ENCODE measurements at regions not wholly inside any gene's neighbourhood (a gene's known extent, or its start where the extent isn't known, plus 50 kb on each side); places are given as distances from the start of the nearest gene placed in this dataset.

DNA sequence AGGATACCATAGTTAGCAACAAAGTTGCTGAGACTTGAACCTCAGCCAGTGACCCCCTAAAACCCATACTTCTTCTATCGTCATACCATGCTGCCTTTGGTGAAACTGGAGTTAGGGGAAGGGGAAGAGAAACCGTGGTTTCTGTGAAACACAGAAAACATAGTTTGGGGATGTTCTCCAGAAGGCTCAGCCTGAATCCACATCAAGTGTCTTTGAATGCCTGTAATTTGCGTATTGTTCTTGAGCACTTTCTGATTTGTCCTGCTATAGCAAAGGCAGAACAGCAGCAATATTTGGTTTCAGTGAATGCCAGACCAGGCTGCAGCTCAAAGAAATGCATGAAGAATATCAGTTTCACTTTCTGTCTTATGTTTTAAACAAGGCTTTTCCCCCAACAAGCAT, 258.7 kb downstream of the TTC32 start:
- WGBS, 2 donors (ENCODE audit: low coverage in 1 of 2), result 75 to 79% methylated on average over 1 to 2 of the region's 3 CpGs
- H3K4me3 ChIP-seq, result no peak overlapping the region
- no peak for TF ChIP-seq EP300 (IDR thresholded peaks at IDR 0.05)
- TF ChIP-seq POLR2AphosphoS5 (IDR thresholded peaks at IDR 0.05), result no peak
- TF ChIP-seq, protein P1, sequence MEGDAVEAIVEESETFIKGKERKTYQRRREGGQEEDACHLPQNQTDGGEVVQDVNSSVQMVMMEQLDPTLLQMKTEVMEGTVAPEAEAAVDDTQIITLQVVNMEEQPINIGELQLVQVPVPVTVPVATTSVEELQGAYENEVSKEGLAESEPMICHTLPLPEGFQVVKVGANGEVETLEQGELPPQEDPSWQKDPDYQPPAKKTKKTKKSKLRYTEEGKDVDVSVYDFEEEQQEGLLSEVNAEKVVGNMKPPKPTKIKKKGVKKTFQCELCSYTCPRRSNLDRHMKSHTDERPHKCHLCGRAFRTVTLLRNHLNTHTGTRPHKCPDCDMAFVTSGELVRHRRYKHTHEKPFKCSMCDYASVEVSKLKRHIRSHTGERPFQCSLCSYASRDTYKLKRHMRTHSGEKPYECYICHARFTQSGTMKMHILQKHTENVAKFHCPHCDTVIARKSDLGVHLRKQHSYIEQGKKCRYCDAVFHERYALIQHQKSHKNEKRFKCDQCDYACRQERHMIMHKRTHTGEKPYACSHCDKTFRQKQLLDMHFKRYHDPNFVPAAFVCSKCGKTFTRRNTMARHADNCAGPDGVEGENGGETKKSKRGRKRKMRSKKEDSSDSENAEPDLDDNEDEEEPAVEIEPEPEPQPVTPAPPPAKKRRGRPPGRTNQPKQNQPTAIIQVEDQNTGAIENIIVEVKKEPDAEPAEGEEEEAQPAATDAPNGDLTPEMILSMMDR (IDR thresholded peaks at IDR 0.05), result no peak
- no peak for TF ChIP-seq POLR2A (IDR thresholded peaks at IDR 0.05)
- no peaks in the 10 kb centered on the region for H3K27me3 ChIP-seq
- H3K4me1 ChIP-seq, result no peaks in the 10 kb centered on the region
- H3K9me3 ChIP-seq, result no peaks in the 10 kb centered on the region
- H3K36me3 ChIP-seq, result no peaks in the 10 kb centered on the region
- no peak overlapping the region for H3K27ac ChIP-seq
- ATAC-seq, result no peak

DNA sequence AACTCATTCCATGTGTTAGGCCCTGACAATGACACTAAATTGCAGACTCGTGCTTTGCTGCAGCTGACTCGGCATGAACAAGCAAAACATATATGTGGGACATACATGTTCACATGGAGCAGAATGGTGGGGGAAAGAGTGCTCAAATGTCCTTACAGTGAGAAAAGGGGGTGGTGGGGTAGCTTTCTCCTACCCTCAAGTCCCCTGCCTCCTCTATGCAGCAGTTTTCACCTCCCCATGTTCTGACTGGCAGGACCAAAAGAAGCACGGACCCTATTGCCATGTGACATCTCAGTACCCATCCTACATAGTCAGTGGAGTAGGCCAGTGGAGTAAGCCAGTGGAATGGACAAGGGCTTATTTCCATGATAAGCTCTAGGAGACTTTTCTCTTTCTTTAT, 259.3 kb downstream of the TTC32 start:
- Histone ChIP-seq H3K27ac (no peak overlapping the region), H3K4me3 (no peak overlapping the region), H3K9me3 (no peaks in the 10 kb centered on the region), H3K4me1 (no peaks in the 10 kb centered on the region), H3K27me3 (no peaks in the 10 kb centered on the region), H3K36me3 (no peaks in the 10 kb centered on the region)
- ATAC-seq, result no peak
- TF ChIP-seq, protein P1 (IDR thresholded peaks at IDR 0.05), result no peak
- TF ChIP-seq POLR2AphosphoS5 (IDR thresholded peaks at IDR 0.05), result no peak
- TF ChIP-seq POLR2A (IDR thresholded peaks at IDR 0.05), result no peak
- no peak for TF ChIP-seq EP300 (IDR thresholded peaks at IDR 0.05)
- 82 to 100% methylated on average over 1 to 3 of the region's 3 CpGs for WGBS, 2 donors (ENCODE audit: low coverage in 1 of 2)

DNA sequence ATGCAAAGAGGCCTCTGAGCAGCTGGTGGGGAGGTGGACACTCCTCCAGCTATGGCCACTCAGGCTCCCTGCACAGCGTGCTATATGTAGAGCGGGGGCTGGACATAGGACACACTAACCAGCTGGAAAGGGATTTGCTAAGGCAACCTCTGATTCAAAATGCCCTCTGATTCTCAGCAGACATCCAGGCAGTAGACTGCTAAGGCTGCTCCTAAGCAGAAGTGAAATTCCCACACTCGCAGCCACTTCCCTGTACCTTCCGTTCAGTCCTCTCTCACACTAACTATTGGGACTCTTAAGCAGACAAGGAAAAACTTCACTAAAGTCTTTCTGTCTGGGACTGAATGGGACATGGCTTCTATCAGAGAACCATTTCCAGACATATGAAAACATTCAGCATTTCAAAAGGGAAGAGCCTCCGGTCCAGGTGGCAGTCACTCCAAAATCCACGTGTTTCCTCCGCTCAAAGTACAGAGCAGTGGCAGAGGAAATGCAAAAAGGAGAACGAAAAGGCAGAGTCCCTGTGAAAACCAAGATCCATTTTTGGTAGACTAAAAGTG, 265.8 kb downstream of the TTC32 start:
- TF ChIP-seq EP300 (IDR thresholded peaks at IDR 0.05), result no peak
- TF ChIP-seq, protein P1 (IDR thresholded peaks at IDR 0.05), result no peak
- TF ChIP-seq POLR2A (IDR thresholded peaks at IDR 0.05), result no peak
- no peak for TF ChIP-seq POLR2AphosphoS5 (IDR thresholded peaks at IDR 0.05)
- ATAC-seq, result no peak

DNA sequence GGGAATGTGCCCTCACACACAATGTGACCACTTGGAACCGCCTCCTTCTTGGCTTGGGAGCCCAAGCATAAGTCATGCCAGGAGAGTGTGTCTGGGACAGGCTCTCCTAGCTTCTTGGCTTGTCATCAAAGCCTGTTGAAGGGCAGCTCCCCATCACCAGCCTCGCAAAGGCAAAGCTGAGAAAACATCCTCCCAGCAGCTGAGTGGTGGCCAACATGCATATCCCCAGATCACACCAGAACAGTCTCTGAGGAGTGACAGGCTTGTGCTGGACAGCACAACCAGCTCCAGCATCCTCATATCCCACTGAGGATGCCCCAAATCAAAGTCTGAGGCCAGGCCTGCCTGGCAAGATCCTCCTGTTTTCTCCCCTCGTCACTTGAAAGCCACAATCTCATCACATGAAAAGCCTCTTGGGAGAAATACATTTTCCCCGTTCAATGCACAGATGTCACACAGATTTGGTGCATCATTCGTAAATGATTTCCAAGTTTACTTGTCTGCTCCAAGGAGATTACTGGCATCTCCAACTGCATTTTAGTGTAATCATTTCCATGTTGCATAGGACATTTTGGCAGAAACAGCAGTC, 269.3 kb downstream of the TTC32 start:
- peak; percentile 63 for ATAC-seq
- 37 to 62% methylated on average over 5 of the region's 5 CpGs for WGBS, 2 donors (ENCODE audit: low coverage in 1 of 2)
- no peak overlapping the region for H3K27ac ChIP-seq

More for the DNA sequence above, 265.8 kb downstream of the TTC32 start:
- Histone ChIP-seq H3K27ac (no peak overlapping the region), H3K4me1 (peaks cover 0 to 14% (median 0%) of the 10 kb centered on the region in 3 donors), H3K27me3 (no peaks in the 10 kb centered on the region), H3K9me3 (no peaks in the 10 kb centered on the region), H3K4me3 (no peak overlapping the region), H3K36me3 (no peaks in the 10 kb centered on the region)
- WGBS, 2 donors (ENCODE audit: low coverage in 1 of 2), result 71 to 83% methylated on average over 6 to 8 of the region's 8 CpGs

More for the DNA sequence above, 269.3 kb downstream of the TTC32 start:
- Histone ChIP-seq H3K9me3 (peaks cover 0 to 15% (median 0%) of the 10 kb centered on the region in 3 donors), H3K27me3 (no peaks in the 10 kb centered on the region), H3K4me1 (peaks cover 0 to 14% (median 0%) of the 10 kb centered on the region in 3 donors), H3K4me3 (no peak overlapping the region), H3K36me3 (no peaks in the 10 kb centered on the region)
- TF ChIP-seq POLR2AphosphoS5 (IDR thresholded peaks at IDR 0.05) (no peak), POLR2A (IDR thresholded peaks at IDR 0.05) (no peak), EP300 (IDR thresholded peaks at IDR 0.05) (no peak)
- TF ChIP-seq, protein P1 (IDR thresholded peaks at IDR 0.05), result no peak
